Neural progenitor cell (in vitro differentiated cells): ENCODE measurements at regions not wholly inside any gene's neighbourhood (a gene's known extent, or its start where the extent isn't known, plus 50 kb on each side); places are given as distances from the start of the nearest gene placed in this dataset.

ENCODE experiments used
- EZH2phosphoT487 ChIP-seq: fragments of 200-600 bp; sonication (generic); IDR thresholded peaks from 2 replicates; pipeline ENCODE4 v1.6.1; 2017; ENCODE audit warnings: antibody characterized with exemption
- TF ChIP-seq, protein P1 (sequence below): fragments of 200-600 bp; sonication (generic); IDR thresholded peaks from 2 replicates; pipeline ENCODE4 v1.5.1; 2017; ENCODE audit warnings: antibody characterized with exemption, mild to moderate bottlenecking

DNA sequence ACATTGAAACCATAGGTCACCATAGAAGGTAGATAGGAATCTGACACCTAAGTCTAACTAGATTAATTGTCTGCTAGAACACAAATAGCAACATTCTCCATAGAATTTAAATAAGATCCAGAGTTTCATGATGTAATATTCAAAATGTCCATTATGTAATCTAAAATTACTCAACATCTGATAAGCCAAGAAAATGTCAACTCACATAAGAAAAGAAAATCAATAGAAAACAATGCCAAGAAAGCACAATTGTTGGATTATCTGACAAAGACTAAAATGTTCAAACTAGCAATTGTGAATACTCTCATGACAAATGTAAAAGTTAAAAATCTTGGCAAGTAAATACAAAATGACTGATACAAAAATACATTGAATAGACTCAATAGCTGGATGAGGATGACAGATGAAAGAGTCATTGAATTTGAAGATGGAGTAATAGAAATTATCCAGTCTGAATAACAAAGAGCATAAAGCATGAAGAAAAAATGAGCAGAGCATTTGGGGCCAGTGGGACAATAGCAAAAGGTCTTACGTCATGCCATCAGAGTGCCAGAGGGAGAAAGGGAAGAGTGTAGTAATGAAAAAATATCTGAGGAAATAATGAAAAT, 358.6 kb downstream of the METTL4 start:
- TF ChIP-seq, protein P1, sequence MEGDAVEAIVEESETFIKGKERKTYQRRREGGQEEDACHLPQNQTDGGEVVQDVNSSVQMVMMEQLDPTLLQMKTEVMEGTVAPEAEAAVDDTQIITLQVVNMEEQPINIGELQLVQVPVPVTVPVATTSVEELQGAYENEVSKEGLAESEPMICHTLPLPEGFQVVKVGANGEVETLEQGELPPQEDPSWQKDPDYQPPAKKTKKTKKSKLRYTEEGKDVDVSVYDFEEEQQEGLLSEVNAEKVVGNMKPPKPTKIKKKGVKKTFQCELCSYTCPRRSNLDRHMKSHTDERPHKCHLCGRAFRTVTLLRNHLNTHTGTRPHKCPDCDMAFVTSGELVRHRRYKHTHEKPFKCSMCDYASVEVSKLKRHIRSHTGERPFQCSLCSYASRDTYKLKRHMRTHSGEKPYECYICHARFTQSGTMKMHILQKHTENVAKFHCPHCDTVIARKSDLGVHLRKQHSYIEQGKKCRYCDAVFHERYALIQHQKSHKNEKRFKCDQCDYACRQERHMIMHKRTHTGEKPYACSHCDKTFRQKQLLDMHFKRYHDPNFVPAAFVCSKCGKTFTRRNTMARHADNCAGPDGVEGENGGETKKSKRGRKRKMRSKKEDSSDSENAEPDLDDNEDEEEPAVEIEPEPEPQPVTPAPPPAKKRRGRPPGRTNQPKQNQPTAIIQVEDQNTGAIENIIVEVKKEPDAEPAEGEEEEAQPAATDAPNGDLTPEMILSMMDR: no peak
- no peak for TF ChIP-seq EZH2phosphoT487
